Cerebellar cortex (tissue), 1 donor: ENCODE measurements at regions not wholly inside any gene's neighbourhood (a gene's known extent, or its start where the extent isn't known, plus 50 kb on each side); places are given as distances from the start of the nearest gene placed in this dataset.

Experiments
- DNase-seq: peaks from one replicate; pipeline ENCODE4 v3.0.0-alpha.2; 2015; ENCODE audit warnings: low spot score

DNA sequence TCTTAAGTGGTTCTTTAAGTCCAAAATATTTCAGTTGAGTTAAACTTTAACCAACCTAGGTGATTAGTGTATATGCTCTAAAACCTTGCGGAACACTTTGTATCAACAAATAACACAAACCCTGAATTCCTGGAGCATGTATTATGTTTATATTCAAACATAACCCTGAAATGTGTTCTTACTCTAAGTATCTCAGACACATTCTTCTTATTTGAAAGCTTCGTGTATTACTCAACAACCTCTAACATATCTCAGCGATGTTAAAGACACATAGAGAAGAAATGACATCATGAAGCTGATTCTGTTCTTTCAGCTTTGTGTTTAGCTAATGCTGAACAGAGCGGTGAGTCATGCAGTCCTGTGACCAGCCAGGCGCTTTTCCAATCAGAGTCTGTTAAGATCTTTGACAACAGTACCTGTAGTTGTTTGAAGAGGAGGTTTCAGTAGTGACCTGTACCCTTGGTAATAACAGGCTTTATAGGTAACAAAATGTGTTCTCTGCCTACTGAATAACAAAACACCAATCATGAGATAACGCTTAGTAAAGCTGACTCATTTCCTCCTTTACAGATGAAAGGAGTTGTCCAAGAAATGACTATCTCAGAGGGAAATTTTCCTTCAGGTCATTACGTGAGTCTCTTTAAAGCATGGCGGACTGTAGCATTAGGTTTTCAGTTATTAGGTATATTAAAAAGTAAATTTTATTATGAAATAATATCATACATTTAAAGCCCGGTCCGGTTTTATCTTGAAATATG, 67.3 kb upstream of the KLF6 start:
- DNase-seq, result peak; percentile 79

- no peak for DNase-seq
Measured at GRCh38 chr10:3850999-3851937, 66.3 kb upstream of the KLF6 start.

- no peak for DNase-seq
Measured at GRCh38 chr10:3848775-3849635, 64.0 kb upstream of the KLF6 start.

- DNase-seq, result no peak
Measured at GRCh38 chr10:3848005-3848774, 63.2 kb upstream of the KLF6 start.

GRCh38 chr10:3846736-3847135, 61.7 kb upstream of the KLF6 start:
- DNase-seq, result no peak

DNA sequence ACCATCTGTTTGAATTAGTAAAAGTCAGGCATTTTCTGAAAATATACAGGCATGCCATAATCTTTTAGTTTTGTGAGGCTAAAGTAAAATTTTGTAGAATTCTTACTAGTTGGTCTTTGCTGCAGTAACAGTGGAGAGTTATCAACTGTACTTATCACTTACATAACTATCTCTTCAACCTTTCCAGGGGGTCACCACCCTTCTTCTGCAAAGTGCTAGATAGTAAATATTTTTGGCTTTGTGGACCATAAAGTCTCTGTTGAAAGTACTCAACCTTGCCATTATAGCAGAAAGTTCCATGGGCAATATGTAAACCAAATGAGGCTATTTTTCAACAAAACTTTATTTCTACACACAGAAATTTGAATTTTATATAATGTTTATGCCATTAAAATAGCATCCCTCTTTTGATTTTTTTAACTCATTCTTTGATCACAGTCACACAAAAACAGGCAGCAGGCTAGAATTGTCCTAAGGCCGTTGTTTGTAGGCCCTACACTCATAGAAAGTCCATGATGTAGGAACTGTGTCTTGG, 59.5 kb upstream of the KLF6 start:
- no peak for DNase-seq

GRCh38 chr10:3838460-3839437, 53.7 kb upstream of the KLF6 start:
- no peak for DNase-seq

- no peak for DNase-seq
Measured at GRCh38 chr10:3837647-3838459, 52.8 kb upstream of the KLF6 start.

DNA sequence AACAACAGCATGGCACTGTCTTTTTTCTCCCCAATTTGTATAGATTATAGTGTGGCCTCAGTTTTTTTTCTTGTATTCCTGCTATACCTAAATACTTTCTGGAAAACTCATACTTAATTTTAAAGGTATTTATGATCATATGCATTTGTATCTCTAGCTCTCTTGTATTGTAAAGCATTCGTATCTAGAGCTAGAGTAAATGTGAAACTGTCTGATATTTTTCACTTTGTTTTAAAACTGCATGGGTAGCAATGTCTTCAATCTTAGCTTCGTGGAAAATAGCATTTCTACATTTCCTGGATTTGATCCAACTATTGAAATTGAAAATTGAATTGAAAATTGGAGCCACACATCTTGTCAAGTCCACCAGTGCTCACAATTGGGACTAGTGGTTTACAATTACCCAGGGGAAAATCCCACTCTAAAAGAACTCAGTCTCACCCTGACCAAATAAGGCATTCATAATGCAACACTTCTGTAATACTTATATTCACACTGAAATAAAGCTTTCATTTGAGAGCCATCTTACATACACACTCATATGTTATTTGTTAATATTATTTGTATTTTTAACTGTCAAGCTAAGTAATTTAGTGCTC, 51.3 kb upstream of the KLF6 start:
- no peak for DNase-seq

DNA sequence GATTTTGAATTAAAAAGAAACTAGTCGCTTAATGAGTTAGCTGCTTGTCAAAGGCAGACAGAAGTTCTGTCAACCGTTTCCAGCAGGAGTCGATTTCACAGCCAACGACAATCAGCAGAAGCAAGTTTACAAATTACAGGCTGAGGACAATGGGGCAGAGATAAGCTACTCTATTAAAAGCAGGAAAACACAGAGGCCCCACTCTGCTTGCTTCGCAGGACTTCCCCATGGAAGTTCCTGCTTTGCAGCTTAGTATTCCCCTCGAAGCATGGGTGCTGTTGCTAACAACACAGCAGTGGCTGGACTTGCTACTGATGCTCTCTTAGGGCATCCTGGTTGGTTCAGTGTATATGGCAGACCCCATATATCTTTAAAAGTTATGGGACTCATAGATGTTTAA, 50.8 kb upstream of the KLF6 start:
- no peak for DNase-seq

DNA sequence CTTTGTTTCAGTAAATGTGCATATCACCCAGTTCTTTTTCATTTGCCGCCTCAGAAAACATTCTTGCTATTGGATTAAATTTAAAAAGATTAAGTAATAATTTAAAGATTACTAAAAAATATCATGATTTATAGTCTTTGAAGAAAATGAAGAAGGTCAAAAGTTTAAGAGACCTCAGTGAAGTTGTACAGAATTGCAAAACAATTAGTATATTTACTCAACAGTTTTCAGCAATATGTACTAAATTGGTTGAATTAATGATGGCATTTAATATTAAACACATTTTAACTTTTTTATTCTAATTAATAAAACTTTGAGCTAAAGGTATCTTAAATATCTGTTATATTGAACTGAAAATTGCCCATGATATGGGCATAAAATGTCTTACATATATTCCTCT, 49.9 kb upstream of the KLF6 start:
- no peak for DNase-seq
